Natural killer cell (primary cell): ENCODE measurements at regions not wholly inside any gene's neighbourhood (a gene's known extent, or its start where the extent isn't known, plus 50 kb on each side); places are given as distances from the start of the nearest gene placed in this dataset.

Experiments used
- ATAC-seq, 3 donors: fragments of 150-1000 bp in 2 of 3; fragments of 200-7000 bp in 1 of 3; cut with Tn5 transposase; 1 replicate in 1 of 3; 2 replicates in 2 of 3; pipeline ENCODE4 v1.10.0; 2021; ENCODE audit warnings: mild to moderate bottlenecking in 2 of 3, moderate library complexity in 2 of 3
- DNase-seq, 2 donors: peaks; one replicate each; pipeline versions ENCODE4 v3.0.0 to v3.0.0-alpha.2; 2013 to 2021; ENCODE audit warnings: mixed read lengths in 1 of 2
- H3K27ac ChIP-seq: one replicate; pipeline ENCODE4 v1.5.1; 2013; ENCODE audit warnings: mild to moderate bottlenecking, low read length
- H3K27me3 ChIP-seq: one replicate; pipeline ENCODE4 v1.6.1; 2013; ENCODE audit warnings: low read length; ENCODE audit not compliant: control insufficient read depth, insufficient read depth
- H3K36me3 ChIP-seq: one replicate; pipeline ENCODE4 v1.6.1; 2013; ENCODE audit warnings: low read length; ENCODE audit not compliant: control insufficient read depth, insufficient read depth
- H3K4me1 ChIP-seq: one replicate; pipeline ENCODE4 v1.6.1; 2013; ENCODE audit warnings: low read length; ENCODE audit not compliant: control insufficient read depth, insufficient read depth
- H3K4me3 ChIP-seq: one replicate; pipeline ENCODE4 v1.5.1; 2013; ENCODE audit warnings: low read length
- H3K9me3 ChIP-seq: one replicate; pipeline ENCODE4 v1.6.1; 2013; ENCODE audit warnings: low read length; ENCODE audit not compliant: control insufficient read depth, insufficient read depth
- H3K27ac Mint-ChIP-seq, 2 donors: one replicate each; pipeline ENCODE4 v1.8.0; 2022; ENCODE audit warnings: mild to moderate bottlenecking in 2 of 2, mixed read lengths in 2 of 2, moderate library complexity in 1 of 2
- H3K27me3 Mint-ChIP-seq, 2 donors: one replicate each; pipeline ENCODE4 v1.8.0; 2022; ENCODE audit warnings: low read depth in 2 of 2, mixed read lengths in 2 of 2
- H3K36me3 Mint-ChIP-seq: one replicate; pipeline ENCODE4 v1.8.0; 2022; ENCODE audit warnings: mixed read lengths
- H3K4me1 Mint-ChIP-seq, 2 donors: one replicate each; pipeline ENCODE4 v1.8.0; 2022; ENCODE audit warnings: mixed read lengths in 2 of 2
- H3K4me3 Mint-ChIP-seq: one replicate; pipeline ENCODE4 v1.8.0; 2022; ENCODE audit warnings: mild to moderate bottlenecking, moderate library complexity, mixed read lengths
- H3K9me3 Mint-ChIP-seq, 2 donors: one replicate each; pipeline ENCODE4 v1.8.0; 2022; ENCODE audit warnings: mixed read lengths in 2 of 2
- CTCF ChIP-seq: fragments of 200-600 bp; IDR thresholded peaks from one replicate; pipeline ENCODE4 v1.8.0; 2022; ENCODE audit warnings: antibody characterized with exemption
- WGBS: methylation state at CpG from one replicate; pipeline ENCODE4 v1.1.7; 2013; ENCODE audit warnings: missing lambda C conversion rate; ENCODE audit not compliant: insufficient coverage; 5-methylcytosine and 5-hydroxymethylcytosine counted together
- intact Hi-C: fragments of 100-400 bp; cut with micrococcal nuclease; formaldehyde crosslinking; loops from one replicate; pipeline ENCODE4 v1.14.2; 2022

GRCh38 chr18:78080761-78081160, 831.1 kb downstream of the GALR1 start:
- no peak for TF ChIP-seq CTCF
- no peaks in the 10 kb centered on the region for H3K4me1 Mint-ChIP-seq
- H3K4me3 Mint-ChIP-seq = no peak overlapping the region
- H3K4me1 ChIP-seq = no peaks in the 10 kb centered on the region
- no peaks in the 10 kb centered on the region for H3K36me3 Mint-ChIP-seq
- DNase-seq (no peak), ATAC-seq (no peak)
- no peak overlapping the region for H3K27ac ChIP-seq
- H3K27ac Mint-ChIP-seq = no peak overlapping the region
- 84% methylated on average over 5 of the region's 5 CpGs for WGBS
- H3K9me3 Mint-ChIP-seq = no peaks in the 10 kb centered on the region
- H3K36me3 ChIP-seq = no peaks in the 10 kb centered on the region
- intact Hi-C loops = no loop called here
- H3K9me3 ChIP-seq = no peaks in the 10 kb centered on the region
- peaks cover 0 to 4% of the 10 kb centered on the region in 2 donors for H3K27me3 Mint-ChIP-seq
- no peak overlapping the region for H3K4me3 ChIP-seq
- no peaks in the 10 kb centered on the region for H3K27me3 ChIP-seq

DNA sequence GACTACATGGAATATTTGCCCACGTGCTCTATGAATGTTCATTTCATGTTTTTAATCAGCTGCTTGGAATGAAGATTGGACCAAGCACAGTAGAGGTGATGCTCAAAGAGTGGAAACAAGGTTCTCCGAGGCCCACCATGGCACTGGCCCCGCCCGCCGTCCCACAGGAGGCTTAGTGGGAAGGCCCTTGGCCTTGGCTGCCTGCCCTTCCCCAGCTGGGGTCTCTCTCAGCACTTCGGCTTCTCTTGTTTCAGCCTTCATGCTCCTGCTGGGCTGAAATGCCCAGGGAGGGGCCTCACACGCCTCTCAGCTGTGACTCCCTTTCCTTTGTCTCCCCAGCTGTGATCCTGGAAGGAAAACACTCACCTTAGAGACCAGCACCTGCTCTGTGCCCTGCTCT, 833.2 kb downstream of the GALR1 start:
- Histone ChIP-seq H3K27me3 (no peaks in the 10 kb centered on the region), H3K9me3 (no peaks in the 10 kb centered on the region), H3K36me3 (no peaks in the 10 kb centered on the region), H3K4me1 (no peaks in the 10 kb centered on the region), H3K4me3 (no peak overlapping the region), H3K27ac (no peak overlapping the region)
- Mint-ChIP-seq H3K36me3 (no peaks in the 10 kb centered on the region), H3K4me3 (no peak overlapping the region), H3K27me3 (no peaks in the 10 kb centered on the region), H3K4me1 (no peaks in the 10 kb centered on the region), H3K9me3 (no peaks in the 10 kb centered on the region), H3K27ac (no peak overlapping the region)
- DNase-seq (no peak), ATAC-seq (no peak)
- TF ChIP-seq CTCF = no peak
- intact Hi-C loops = no loop called here
- 84% methylated on average over 7 of the region's 7 CpGs for WGBS

- Mint-ChIP-seq H3K27me3 (no peaks in the 10 kb centered on the region), H3K4me1 (no peaks in the 10 kb centered on the region), H3K9me3 (no peaks in the 10 kb centered on the region), H3K27ac (no peak overlapping the region), H3K4me3 (no peak overlapping the region), H3K36me3 (no peaks in the 10 kb centered on the region)
- WGBS = 92% methylated on average over 43 of the region's 43 CpGs
- Histone ChIP-seq H3K36me3 (no peaks in the 10 kb centered on the region), H3K4me1 (no peaks in the 10 kb centered on the region), H3K9me3 (no peaks in the 10 kb centered on the region), H3K4me3 (no peak overlapping the region), H3K27me3 (no peaks in the 10 kb centered on the region), H3K27ac (no peak overlapping the region)
- no peak for DNase-seq
- no peak for TF ChIP-seq CTCF
- intact Hi-C loops = no loop called here
- ATAC-seq = no peak
Observed at GRCh38 chr18:78085241-78086185, 835.9 kb downstream of the GALR1 start.

GRCh38 chr18:78086931-78087330, 837.3 kb downstream of the GALR1 start:
- no peak overlapping the region for H3K4me3 Mint-ChIP-seq
- Histone ChIP-seq H3K9me3 (no peaks in the 10 kb centered on the region), H3K36me3 (no peaks in the 10 kb centered on the region), H3K27ac (no peak overlapping the region), H3K4me1 (no peaks in the 10 kb centered on the region), H3K4me3 (no peak overlapping the region), H3K27me3 (no peaks in the 10 kb centered on the region)
- no peaks in the 10 kb centered on the region for H3K36me3 Mint-ChIP-seq
- H3K9me3 Mint-ChIP-seq = no peaks in the 10 kb centered on the region
- H3K27ac Mint-ChIP-seq = no peak overlapping the region
- intact Hi-C loops = no loop called here
- ATAC-seq (no peak), DNase-seq (no peak)
- WGBS = 91% methylated on average over 7 of the region's 10 CpGs
- H3K27me3 Mint-ChIP-seq = no peaks in the 10 kb centered on the region
- no peak for TF ChIP-seq CTCF
- H3K4me1 Mint-ChIP-seq = no peaks in the 10 kb centered on the region
